ENCODE measurements at regions not wholly inside any gene's neighbourhood (a gene's known extent, or its start where the extent isn't known, plus 50 kb on each side); places are given as distances from the start of the nearest gene placed in this dataset.

DNA sequence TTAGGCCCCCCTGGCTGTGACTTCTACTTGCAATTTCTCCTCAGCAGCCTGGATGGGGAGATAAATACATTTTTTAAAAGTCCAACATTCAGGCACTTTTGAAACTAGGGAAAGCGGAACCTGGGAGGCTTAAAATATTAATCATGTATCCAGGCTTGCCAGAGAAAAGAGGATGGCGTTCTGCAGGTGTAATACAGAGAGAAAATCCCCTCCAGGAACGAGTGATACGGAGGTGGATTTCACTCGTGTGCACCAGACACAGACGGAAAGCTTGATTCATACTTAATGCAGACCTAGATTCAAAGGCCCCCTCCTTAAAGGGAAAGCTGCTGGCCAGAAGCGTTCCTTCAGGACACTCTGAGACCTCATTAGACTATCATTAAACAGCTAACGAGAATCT is 354.0 kb upstream of the BOD1L1 start:
- no peaks in the 10 kb centered on the region for H3K4me1 ChIP-seq (ENCODE audit: insufficient read depth, low read length)
- H3K36me3 ChIP-seq (ENCODE audit: insufficient read depth, low read depth, low read length) = no peaks in the 10 kb centered on the region
- H3K27me3 ChIP-seq (ENCODE audit: insufficient read depth, low read length) = no peaks in the 10 kb centered on the region
- H3K4me3 ChIP-seq (ENCODE audit: low read length) = no peak overlapping the region
- H3K9me3 ChIP-seq (ENCODE audit: insufficient read depth, low read depth, low read length) = no peaks in the 10 kb centered on the region
- H3K9ac ChIP-seq (ENCODE audit: low read depth, low read length) = no peak overlapping the region
- H3K27ac ChIP-seq (ENCODE audit: low read length) = no peak overlapping the region

DNA sequence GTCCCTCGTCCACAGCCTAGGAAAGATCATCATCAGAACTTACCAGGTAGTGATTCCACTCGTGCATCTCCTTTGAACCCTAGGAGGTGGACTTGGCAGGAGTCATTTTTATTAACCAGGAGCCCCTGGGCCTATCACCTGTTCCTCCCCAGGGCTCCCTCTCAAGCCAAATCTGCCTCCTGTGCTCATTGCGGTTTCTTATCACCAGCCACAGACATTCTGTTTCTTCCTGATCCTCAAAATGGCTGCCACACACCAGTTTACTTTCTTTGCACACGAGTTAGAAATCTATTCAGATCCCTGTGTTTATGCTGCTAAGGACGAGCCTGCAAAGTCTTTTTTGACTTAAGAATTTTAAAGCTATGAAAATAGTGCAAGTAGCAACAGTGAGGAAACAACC is 354.5 kb upstream of the BOD1L1 start:
- H3K9me3 ChIP-seq (ENCODE audit: insufficient read depth, low read depth, low read length) = no peaks in the 10 kb centered on the region
- no peak overlapping the region for H3K9ac ChIP-seq (ENCODE audit: low read depth, low read length)
- H3K36me3 ChIP-seq (ENCODE audit: insufficient read depth, low read depth, low read length) = no peaks in the 10 kb centered on the region
- no peaks in the 10 kb centered on the region for H3K4me1 ChIP-seq (ENCODE audit: insufficient read depth, low read length)
- H3K27me3 ChIP-seq (ENCODE audit: insufficient read depth, low read length) = no peaks in the 10 kb centered on the region
- H3K27ac ChIP-seq (ENCODE audit: low read length) = no peak overlapping the region
- no peak overlapping the region for H3K4me3 ChIP-seq (ENCODE audit: low read length)

- H3K9me3 ChIP-seq (ENCODE audit: insufficient read depth, low read depth, low read length) = no peaks in the 10 kb centered on the region
- H3K4me3 ChIP-seq (ENCODE audit: low read length) = no peak overlapping the region
- no peak overlapping the region for H3K9ac ChIP-seq (ENCODE audit: low read depth, low read length)
- no peaks in the 10 kb centered on the region for H3K4me1 ChIP-seq (ENCODE audit: insufficient read depth, low read length)
- no peak overlapping the region for H3K27ac ChIP-seq (ENCODE audit: low read length)
- no peaks in the 10 kb centered on the region for H3K27me3 ChIP-seq (ENCODE audit: insufficient read depth, low read length)
- H3K36me3 ChIP-seq (ENCODE audit: insufficient read depth, low read depth, low read length) = no peaks in the 10 kb centered on the region
Observed at GRCh38 chr4:13983189-13983790, 355.8 kb upstream of the BOD1L1 start.

DNA sequence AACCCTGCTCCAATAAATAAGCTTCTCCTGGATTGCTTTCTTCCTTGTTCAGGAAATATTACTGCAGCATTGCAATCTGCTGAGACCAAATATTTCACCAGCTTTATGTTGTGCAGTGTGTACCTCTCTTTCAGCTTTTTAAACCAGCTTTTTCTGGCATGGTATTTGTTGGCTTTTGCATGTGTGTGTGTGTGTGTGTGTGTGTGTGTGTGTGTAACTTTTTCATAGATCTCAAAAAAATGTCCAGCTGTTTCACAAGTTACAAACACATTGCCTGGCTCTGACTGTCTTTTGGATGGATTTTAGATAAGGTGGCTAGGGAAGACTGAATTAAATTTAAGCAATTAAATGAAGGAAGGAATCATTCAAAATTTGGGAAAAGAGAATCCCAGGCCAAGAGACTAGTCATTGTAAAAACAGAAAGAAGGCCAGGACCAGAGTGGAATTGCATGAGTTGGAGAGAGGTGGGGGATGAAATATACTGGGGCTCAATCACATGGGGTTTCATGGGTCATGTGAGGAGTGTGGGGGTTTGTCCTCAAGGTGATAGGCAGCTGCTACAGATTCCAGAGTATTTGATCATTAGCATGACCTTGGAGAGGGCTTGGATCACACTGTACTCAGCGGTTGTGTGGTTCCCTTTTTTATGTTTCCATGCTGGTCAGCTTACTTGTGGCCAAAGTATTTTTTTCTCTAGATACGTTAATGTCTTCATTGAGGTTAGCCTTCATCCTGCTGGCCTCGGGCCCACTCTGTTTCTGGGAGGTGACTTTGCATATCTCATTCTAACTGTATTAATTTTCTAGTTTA is 357.7 kb upstream of the BOD1L1 start:
- H3K36me3 ChIP-seq (ENCODE audit: insufficient read depth, low read depth, low read length) = no peaks in the 10 kb centered on the region
- H3K27me3 ChIP-seq (ENCODE audit: insufficient read depth, low read length) = no peaks in the 10 kb centered on the region
- H3K4me3 ChIP-seq (ENCODE audit: low read length) = no peak overlapping the region
- no peak overlapping the region for H3K9ac ChIP-seq (ENCODE audit: low read depth, low read length)
- no peaks in the 10 kb centered on the region for H3K9me3 ChIP-seq (ENCODE audit: insufficient read depth, low read depth, low read length)
- no peak overlapping the region for H3K27ac ChIP-seq (ENCODE audit: low read length)
- H3K4me1 ChIP-seq (ENCODE audit: insufficient read depth, low read length) = no peaks in the 10 kb centered on the region

- H3K9me3 ChIP-seq (ENCODE audit: insufficient read depth, low read depth, low read length) = no peaks in the 10 kb centered on the region
- no peak overlapping the region for H3K27ac ChIP-seq (ENCODE audit: low read length)
- H3K27me3 ChIP-seq (ENCODE audit: insufficient read depth, low read length) = no peaks in the 10 kb centered on the region
- H3K9ac ChIP-seq (ENCODE audit: low read depth, low read length) = no peak overlapping the region
- H3K36me3 ChIP-seq (ENCODE audit: insufficient read depth, low read depth, low read length) = no peaks in the 10 kb centered on the region
- H3K4me1 ChIP-seq (ENCODE audit: insufficient read depth, low read length) = no peaks in the 10 kb centered on the region
- no peak overlapping the region for H3K4me3 ChIP-seq (ENCODE audit: low read length)
Observed at GRCh38 chr4:13985837-13986236, 358.3 kb upstream of the BOD1L1 start.

DNA sequence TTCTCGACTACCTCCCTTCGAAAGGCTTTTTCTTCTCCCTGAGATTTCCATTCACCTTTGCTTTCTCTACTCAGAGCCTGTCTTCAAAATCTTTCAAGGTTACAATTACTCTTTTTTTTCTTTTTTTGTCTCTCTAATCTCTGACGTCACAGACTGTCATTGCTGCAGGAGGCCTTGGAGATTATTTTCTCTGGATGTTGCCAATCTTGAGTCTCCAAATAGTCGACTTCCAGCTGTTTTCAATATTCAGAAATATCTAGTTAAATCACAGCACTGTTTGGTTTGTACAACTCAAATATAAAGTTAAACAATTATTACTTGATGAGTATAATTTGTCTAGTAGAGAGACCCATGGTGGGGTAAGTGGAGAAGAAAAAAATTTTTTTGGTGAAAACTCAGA is 359.0 kb upstream of the BOD1L1 start:
- H3K27ac ChIP-seq (ENCODE audit: low read length) = no peak overlapping the region
- no peaks in the 10 kb centered on the region for H3K4me1 ChIP-seq (ENCODE audit: insufficient read depth, low read length)
- H3K9ac ChIP-seq (ENCODE audit: low read depth, low read length) = no peak overlapping the region
- no peaks in the 10 kb centered on the region for H3K9me3 ChIP-seq (ENCODE audit: insufficient read depth, low read depth, low read length)
- no peak overlapping the region for H3K4me3 ChIP-seq (ENCODE audit: low read length)
- no peaks in the 10 kb centered on the region for H3K27me3 ChIP-seq (ENCODE audit: insufficient read depth, low read length)
- H3K36me3 ChIP-seq (ENCODE audit: insufficient read depth, low read depth, low read length) = no peaks in the 10 kb centered on the region

DNA sequence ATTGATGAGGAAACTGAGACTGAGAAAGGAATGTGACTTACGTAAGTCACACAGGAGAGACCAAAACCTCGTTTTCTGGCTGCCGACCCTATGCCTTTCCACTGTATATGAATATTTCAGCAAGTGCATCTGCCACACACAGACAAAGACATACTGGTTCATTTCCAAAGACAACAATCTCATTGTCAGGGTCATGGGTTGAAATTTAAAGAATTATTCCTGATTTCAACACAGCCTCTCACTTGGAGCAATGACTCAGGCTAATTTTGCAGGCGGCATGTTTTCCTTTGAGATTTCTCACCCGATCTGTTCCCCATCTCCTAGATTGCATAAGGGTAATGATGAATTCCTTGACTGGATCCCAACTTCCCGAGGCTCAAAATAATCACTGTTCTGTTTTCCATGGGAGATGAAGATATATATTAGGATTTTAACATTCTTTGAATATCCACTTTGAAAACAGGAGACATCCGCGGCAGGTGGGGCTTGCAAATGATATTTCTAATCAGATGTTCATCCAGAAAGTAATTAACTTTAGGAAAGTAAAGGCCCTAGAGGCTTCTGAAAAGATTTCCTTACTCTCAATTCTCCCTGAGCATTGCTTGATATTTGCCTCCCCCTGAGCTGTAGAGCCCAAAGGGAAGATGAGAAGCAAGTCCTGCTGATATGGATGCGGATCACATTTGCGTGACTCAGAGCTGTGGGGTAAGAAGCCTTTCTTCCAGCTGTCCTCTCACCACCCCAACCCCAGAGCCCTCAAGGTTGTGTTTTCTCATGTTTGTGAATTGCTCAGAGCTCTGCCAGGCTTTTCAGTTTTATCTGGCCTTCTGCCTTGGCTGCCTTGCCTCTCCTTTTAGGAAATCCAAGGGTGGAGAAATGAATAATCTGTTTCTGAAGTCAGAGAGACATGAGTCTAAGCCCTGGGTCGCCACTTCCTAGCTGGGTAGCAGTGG is 361.1 kb upstream of the BOD1L1 start:
- no peaks in the 10 kb centered on the region for H3K27me3 ChIP-seq (ENCODE audit: insufficient read depth, low read length)
- H3K4me3 ChIP-seq (ENCODE audit: low read length) = no peak overlapping the region
- H3K9me3 ChIP-seq (ENCODE audit: insufficient read depth, low read depth, low read length) = no peaks in the 10 kb centered on the region
- H3K36me3 ChIP-seq (ENCODE audit: insufficient read depth, low read depth, low read length) = no peaks in the 10 kb centered on the region
- no peaks in the 10 kb centered on the region for H3K4me1 ChIP-seq (ENCODE audit: insufficient read depth, low read length)
- no peak overlapping the region for H3K27ac ChIP-seq (ENCODE audit: low read length)
- H3K9ac ChIP-seq (ENCODE audit: low read depth, low read length) = no peak overlapping the region

- Histone ChIP-seq H3K9ac (ENCODE audit: low read depth, low read length) (no peak overlapping the region), H3K27ac (ENCODE audit: low read length) (no peak overlapping the region), H3K27me3 (ENCODE audit: insufficient read depth, low read length) (no peaks in the 10 kb centered on the region), H3K9me3 (ENCODE audit: insufficient read depth, low read depth, low read length) (no peaks in the 10 kb centered on the region), H3K4me1 (ENCODE audit: insufficient read depth, low read length) (no peaks in the 10 kb centered on the region), H3K36me3 (ENCODE audit: insufficient read depth, low read depth, low read length) (no peaks in the 10 kb centered on the region), H3K4me3 (ENCODE audit: low read length) (no peak overlapping the region)
Observed at GRCh38 chr4:13989501-13989900, 362.0 kb upstream of the BOD1L1 start.

DNA sequence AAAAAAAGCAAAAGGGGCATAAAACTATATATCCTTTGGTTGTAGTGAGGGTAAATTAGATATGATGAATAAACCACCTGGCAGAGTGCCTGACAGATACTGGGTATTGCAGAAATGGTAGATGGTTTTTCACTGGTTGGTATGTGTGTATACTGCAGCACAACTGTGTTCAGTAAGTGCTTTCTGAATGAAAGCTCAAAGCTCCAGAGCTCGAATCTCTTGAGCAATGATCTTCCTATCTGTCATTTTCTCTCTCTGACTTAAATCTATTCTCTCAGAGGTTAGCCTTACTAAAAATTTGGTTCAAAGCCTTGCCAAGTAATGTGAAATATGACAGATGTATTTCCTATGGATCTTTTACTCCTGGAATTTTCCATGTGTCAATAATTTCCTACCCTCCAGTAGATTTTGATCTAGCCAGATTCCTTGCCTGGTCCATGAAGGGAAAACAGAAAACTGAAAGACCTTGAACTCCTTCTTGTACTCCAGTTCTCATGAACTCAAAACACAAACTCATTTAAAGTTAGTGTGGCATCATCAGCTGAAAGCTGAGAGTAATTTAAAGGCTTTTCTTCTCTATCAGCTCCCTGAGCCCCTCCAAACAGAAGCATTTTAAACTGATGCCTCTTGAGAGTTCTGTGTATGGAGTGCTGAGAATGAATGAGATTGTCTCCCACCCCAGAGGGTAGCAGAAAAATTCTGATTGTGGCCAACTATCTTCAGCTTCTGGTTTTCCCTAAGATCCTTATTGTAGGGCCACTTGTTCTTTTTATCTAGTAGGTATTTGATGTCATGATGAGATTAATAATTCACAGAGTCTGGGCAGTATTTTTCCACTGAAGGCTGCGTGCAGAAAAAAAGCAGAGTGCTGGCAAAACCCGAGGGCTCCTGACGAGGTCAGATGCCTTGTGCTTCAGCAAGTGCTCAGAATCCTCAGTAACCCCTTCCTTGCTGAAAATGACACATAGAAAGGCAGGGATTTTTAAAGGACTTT is 363.4 kb upstream of the BOD1L1 start:
- Histone ChIP-seq H3K9me3 (ENCODE audit: insufficient read depth, low read depth, low read length) (no peaks in the 10 kb centered on the region), H3K36me3 (ENCODE audit: insufficient read depth, low read depth, low read length) (no peaks in the 10 kb centered on the region), H3K27ac (ENCODE audit: low read length) (no peak overlapping the region), H3K4me1 (ENCODE audit: insufficient read depth, low read length) (no peaks in the 10 kb centered on the region), H3K9ac (ENCODE audit: low read depth, low read length) (no peak overlapping the region), H3K4me3 (ENCODE audit: low read length) (no peak overlapping the region), H3K27me3 (ENCODE audit: insufficient read depth, low read length) (no peaks in the 10 kb centered on the region)

DNA sequence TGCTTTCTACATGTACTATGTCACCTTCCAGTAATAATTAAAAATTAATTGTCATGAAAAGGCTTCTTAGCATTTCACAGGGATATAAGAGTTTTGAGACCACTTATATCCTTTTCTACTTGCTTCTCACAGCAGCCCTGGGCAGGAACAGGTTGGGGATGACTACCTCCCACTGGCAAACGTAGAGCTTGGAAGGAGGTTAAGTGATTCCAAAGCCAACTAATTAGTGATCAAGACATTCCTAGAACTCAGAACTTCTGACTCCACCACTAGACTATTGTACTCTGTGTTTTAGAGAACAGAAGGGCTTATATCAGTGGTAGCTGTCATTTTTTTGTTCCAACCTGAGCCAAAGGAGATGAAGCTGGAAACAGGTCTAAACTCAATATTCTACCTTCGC is 364.5 kb upstream of the BOD1L1 start:
- H3K27me3 ChIP-seq (ENCODE audit: insufficient read depth, low read length) = no peaks in the 10 kb centered on the region
- no peaks in the 10 kb centered on the region for H3K4me1 ChIP-seq (ENCODE audit: insufficient read depth, low read length)
- no peaks in the 10 kb centered on the region for H3K36me3 ChIP-seq (ENCODE audit: insufficient read depth, low read depth, low read length)
- H3K4me3 ChIP-seq (ENCODE audit: low read length) = no peak overlapping the region
- H3K9ac ChIP-seq (ENCODE audit: low read depth, low read length) = no peak overlapping the region
- no peak overlapping the region for H3K27ac ChIP-seq (ENCODE audit: low read length)
- H3K9me3 ChIP-seq (ENCODE audit: insufficient read depth, low read depth, low read length) = no peaks in the 10 kb centered on the region

GRCh38 chr4:13992975-13993520 is 365.5 kb upstream of the BOD1L1 start:
- H3K27ac ChIP-seq (ENCODE audit: low read length) = no peak overlapping the region
- no peak overlapping the region for H3K4me3 ChIP-seq (ENCODE audit: low read length)
- no peaks in the 10 kb centered on the region for H3K36me3 ChIP-seq (ENCODE audit: insufficient read depth, low read depth, low read length)
- no peaks in the 10 kb centered on the region for H3K27me3 ChIP-seq (ENCODE audit: insufficient read depth, low read length)
- no peaks in the 10 kb centered on the region for H3K4me1 ChIP-seq (ENCODE audit: insufficient read depth, low read length)
- no peaks in the 10 kb centered on the region for H3K9me3 ChIP-seq (ENCODE audit: insufficient read depth, low read depth, low read length)
- no peak overlapping the region for H3K9ac ChIP-seq (ENCODE audit: low read depth, low read length)
